H4 (cell line): ENCODE measurements at regions not wholly inside any gene's neighbourhood (a gene's known extent, or its start where the extent isn't known, plus 50 kb on each side); places are given as distances from the start of the nearest gene placed in this dataset.
"Not testable (repeated sequence)": the region's sequence is repeated elsewhere in the genome, so short reads cannot be mapped to it uniquely, and the experiment has no call there.

Experiments used
- DNase-seq: peaks from one replicate; pipeline ENCODE4 v3.0.0-alpha.2; 2015; ENCODE audit warnings: low spot score

DNA sequence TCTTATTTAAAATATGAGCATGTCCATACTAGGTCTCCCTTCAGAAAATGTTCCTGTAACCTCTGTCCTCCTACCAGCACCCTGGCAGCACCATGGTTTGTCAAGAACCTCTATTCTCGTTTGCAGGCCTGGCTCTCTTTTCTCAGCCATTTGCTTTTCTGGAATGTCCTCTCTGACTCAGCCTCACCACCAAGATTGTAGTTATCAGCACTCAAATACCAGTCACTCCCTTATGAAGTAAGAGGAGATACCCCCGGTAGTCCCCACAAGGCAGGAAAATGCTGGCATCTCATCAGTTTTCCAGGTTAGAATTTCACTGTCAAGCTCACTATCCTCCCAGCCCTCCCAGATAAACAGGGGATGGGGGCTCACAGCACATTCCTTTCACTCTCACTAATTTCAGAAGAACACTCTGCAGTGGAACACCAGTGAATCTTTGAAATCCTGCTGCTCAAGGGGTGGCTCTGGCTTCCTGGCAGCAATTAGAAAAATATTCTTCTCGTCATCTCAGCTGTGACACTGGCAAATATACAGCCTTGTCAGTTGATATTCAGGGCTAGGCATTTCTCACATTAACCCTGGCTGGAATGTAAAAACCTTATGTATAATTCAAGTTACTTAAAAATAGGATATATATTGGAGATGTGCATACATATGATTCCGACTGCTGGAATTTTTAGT lies 129.2 kb downstream of the TBX18 start:
- no peak for DNase-seq

DNA sequence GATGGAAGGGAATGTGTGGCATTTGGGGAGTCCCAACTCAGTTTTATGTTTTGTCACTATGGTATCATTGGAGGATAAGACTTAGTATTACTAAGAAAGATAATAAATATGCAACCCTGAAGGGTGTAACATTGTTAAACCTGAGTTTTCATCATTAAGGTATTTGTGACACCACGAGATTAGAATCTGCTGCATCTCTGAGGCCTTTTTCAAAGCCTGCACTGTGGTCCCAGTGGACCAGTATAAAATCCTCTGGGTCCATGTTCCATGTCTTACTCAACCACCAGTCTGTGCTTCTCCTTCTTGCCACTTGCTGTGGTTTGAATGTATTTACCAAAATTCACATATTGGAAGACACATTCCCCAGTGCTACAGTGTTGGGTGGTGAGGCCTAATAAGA lies 130.6 kb downstream of the TBX18 start:
- DNase-seq = no peak

GRCh38 chr6:84626527-84626926 lies 137.9 kb downstream of the TBX18 start:
- DNase-seq = not testable (repeated sequence)

DNA sequence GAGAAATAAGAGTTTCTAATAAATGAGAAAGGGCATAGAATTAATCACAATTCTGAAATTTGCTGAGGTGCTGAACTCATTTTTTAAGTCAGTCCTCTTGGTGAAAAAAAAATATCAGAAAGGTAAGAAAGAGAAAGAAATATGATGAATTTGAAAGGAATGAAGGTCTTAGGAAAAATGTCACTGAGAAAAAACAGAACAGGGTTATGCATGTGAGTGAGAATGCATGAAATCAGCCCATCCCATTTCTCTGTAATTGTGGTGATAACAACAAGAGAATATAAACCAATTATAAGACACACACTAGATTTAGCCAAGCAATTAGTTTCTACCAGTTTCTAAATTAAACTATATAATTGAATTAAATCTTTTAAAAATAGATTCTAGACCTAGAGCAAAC lies 138.9 kb downstream of the TBX18 start:
- DNase-seq = no peak

DNA sequence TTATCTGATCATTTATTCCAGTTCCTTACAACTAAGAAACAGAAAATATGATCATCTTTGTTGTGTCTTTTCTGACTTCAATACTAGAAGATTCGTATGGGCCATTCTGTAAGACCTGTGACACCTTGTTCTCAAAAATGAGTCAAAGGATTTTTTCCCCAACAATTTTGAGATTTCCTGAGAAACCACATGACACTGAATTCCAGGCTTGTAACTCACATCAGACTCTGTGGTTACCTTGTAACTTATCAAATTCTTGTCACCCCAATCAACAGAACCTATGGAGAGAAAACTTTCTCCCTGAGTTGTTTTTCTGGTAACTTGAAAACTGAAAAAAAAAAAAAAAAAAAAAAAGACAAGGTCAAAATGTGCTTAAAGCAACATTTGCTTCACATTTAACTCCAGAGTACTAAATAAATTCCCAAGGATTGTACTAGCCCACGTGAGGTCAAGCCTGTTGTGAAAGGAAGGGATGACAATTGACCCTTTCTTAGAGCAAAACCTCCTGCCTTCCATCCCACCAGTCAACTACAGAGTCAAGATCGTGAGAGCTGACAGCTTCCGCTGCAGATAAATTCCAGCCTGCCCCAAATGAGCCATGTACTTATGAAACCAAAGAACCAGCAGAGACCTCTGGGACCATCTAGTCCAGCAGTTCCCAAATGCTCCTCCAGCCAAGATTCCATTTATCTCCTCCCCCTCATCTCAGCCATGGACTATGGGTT lies 140.3 kb downstream of the TBX18 start:
- DNase-seq = no peak

DNA sequence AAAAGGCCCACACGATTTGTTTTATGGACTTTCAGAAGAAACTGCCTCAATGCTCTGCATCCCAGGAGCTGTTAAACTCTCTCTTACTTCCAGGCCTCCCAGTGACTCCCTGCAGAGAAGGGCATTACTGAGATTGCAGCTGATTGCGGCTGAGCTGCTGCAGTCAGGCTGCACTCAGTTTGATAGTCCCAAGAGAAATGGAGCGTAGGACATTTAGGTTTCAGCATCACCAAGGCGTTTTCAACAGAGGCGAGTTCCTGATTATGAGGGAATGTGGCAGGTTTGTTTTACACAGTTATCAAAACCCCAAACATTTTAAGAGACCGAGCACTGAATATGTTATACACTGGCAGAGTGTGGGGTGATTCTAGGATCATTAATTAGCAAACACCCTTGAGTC lies 145.6 kb downstream of the TBX18 start:
- DNase-seq = peak; percentile 11

GRCh38 chr6:84618046-84618752 lies 146.2 kb downstream of the TBX18 start:
- peak; percentile 18 for DNase-seq

DNA sequence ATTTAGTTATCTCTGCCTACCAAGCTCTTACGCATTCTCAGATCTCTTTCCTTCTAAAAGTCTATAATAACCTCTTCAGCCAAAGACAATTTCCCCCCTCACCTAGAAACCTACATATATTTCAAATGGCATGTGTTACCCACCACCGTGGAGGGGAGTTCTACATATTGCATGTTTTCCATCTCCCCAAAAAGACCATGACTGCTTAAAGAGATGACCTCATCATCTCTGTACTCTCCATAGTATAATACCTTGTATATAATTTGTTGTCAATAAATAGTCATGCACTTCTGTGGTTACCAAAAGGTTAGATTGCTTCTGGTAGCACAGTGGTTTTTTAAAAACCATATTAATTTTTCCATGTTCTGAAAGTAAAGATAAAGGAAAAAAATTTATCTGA lies 148.4 kb downstream of the TBX18 start:
- no peak for DNase-seq

DNA sequence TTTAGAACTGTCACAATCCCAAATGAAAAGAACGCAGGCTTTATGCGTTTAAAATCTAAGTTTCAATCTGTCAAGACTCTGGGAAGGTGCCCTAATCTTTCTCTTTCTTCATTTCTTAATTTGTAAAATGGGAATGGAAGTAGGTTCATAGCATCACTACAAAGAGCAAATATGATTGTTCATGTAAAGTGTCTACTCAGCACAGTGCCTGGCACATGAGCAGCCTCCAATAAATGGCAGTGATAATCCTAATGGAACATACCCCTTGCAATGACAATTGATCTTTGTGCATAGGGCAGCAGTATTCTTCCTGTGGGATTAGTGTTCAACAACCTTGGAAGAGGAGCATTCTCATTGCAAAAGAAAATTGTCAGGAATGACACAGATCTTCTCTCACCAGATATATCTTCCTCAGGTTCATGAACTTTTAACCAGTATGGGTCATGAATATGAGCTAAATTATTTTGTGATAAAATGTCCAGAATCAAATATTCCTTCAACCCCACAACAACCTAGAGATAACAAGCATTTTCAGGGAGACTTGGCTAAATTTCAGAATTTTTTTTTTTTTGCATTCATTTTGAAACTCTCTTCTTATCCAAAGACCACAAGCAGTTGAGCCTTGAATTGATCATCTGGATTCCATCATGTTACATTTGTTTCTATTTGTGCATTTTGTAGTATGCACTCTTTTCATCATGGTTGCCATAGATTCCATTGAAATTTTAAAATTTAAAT lies 149.1 kb downstream of the TBX18 start:
- no peak for DNase-seq

DNA sequence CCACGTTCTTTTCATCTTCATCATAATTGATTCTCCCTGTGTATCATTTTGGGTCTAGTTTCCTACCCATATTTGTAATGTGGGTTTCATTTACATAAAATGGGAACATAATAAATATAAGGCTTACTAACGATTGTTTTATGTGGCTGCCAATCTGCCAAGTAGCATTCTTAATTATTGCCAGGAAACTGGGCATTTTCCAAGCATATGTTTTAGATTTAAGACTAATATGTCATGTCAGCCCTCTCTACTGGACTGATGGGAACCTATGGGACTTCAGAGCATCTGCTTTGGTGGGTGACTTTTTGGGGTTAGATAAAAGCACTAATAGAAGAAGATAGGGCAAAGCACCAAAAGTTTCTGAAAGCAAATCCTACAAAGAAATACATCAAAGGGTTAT lies 157.5 kb downstream of the TBX18 start:
- no peak for DNase-seq

DNA sequence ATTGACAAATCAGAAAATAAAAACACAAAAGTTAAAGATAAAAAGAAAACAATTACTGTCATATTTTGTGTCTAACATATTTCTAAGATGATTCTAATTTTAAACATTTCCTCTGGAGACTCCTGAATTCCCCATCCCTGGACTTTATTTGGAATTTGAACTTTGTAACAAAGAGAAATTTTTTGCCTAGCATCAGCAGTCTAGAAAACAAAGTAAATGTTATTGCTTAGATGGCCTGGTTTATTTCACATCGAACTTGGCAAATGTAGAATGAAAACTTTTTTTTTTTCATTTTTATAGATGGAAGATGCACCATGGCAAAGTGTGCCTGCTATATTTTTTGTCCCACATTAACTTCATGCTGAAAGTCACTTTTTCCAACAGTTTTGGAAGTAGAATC lies 159.1 kb downstream of the TBX18 start:
- no peak for DNase-seq

DNA sequence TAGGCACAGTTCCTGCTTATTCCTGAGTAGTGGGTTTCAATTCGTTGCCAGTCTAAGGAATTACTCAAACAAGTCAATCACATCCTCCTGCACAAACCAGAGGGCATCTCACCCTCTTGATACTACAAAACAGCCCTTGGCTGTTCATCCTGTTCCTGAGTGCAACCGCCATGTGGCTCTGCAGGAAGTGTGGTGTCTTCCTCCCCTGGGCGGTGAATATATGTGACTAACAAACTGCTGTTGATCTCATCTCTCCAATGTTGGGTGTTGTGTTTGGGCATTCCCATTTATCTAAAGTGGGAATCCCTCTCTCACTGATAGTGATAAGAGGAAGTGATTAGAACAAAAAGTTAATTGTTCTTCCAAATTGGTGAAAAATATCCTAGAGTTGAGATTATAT lies 163.0 kb downstream of the TBX18 start:
- no peak for DNase-seq

DNA sequence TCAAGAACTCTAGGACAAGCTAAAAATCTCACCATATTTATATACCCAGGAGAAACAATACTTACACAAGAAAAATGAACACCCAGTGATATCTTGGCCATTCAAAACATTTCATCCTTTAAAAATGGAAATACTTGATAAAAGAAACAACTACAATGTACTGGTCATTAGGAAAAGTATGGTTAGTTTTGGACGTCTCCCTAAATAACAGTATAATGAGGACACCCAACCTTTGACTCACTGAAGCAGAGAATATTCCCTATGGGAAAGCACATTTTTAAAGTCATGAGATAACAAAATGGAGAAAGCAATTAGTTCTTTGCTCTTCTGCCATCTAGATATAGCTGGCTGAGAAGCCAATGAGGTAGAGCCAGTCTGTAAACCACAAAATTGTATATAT lies 164.4 kb downstream of the TBX18 start:
- no peak for DNase-seq

GRCh38 chr6:84597238-84597875 lies 167.0 kb downstream of the TBX18 start:
- DNase-seq = peak; percentile 2

DNA sequence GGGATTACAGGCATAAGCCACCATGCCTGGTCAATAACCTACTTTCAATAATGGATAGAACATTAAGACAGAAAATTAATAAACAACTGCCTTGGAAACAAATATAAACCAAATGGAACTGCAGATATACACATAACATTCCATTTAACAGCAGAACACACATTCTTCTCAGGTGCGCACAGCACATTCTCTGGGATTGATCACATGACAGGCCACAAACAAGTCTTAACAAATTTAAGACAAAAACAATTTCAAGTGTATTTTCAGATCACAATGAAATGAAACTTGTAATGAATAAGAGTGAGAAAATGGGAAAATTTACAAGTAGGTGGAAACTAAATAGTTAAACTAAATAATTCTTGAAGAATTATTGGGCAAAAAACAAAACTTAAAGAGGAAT lies 167.9 kb downstream of the TBX18 start:
- DNase-seq = no peak

- DNase-seq = no peak
Observed at GRCh38 chr6:84588697-84589080, 175.7 kb downstream of the TBX18 start.

GRCh38 chr6:84587994-84588696 lies 176.3 kb downstream of the TBX18 start:
- not testable (repeated sequence) for DNase-seq

GRCh38 chr6:84587202-84587940 lies 177.0 kb downstream of the TBX18 start:
- not testable (repeated sequence) for DNase-seq

- no peak for DNase-seq
Observed at GRCh38 chr6:84583784-84584183, 180.6 kb downstream of the TBX18 start.

GRCh38 chr6:84582997-84583396 lies 181.4 kb downstream of the TBX18 start:
- DNase-seq = no peak
